HEK293 (cell line): ENCODE measurements at regions not wholly inside any gene's neighbourhood (a gene's known extent, or its start where the extent isn't known, plus 50 kb on each side); places are given as distances from the start of the nearest gene placed in this dataset.

Source experiments
- CTCF ChIA-PET: fragments of 350-600 bp; formaldehyde crosslinking; extraction: SDS; loops from one replicate; lab custom pipeline; 2021; ENCODE audit warnings: antibody characterized with exemption; lab: Yijun Ruan, JAX
- POLR2A ChIA-PET: fragments of 300-600 bp; formaldehyde crosslinking; extraction: SDS; loops from one replicate; lab custom pipeline; 2020; ENCODE audit warnings: antibody characterized with exemption, inconsistent platforms; lab: Yijun Ruan, JAX
- H3K27ac ChIP-seq: fragments of 200-500 bp; sonication (Bioruptor generic); 2 replicates; pipeline ENCODE4 v1.5.1; 2014; ENCODE audit warnings: low read depth, low read length, control low read depth, inconsistent platforms; ENCODE audit errors: extremely low read depth
- H3K36me3 ChIP-seq, 2 experiments: fragments of 200-500 bp in 1 of 2; sonication (Bioruptor generic) in 1 of 2; 1 replicate in 1 of 2; 2 replicates in 1 of 2; pipeline ENCODE4 v1.5.1; 2014 to 2017; ENCODE audit warnings: inconsistent platforms in 2 of 2, low read length in 2 of 2; ENCODE audit not compliant: control insufficient read depth in 2 of 2, insufficient read depth in 1 of 2
- H3K4me1 ChIP-seq: fragments of 200-500 bp; sonication (Bioruptor generic); 2 replicates; pipeline ENCODE4 v1.5.1; 2014; ENCODE audit warnings: mild to moderate bottlenecking, low read length, inconsistent platforms; ENCODE audit not compliant: control insufficient read depth, insufficient read depth
- H3K4me3 ChIP-seq: 2 replicates; pipeline ENCODE4 v1.5.1; 2011; ENCODE audit warnings: low read depth, mild to moderate bottlenecking, control low read depth, low read length, moderate library complexity
- H3K9me3 ChIP-seq: fragments of 200-500 bp; sonication (Bioruptor generic); 2 replicates; pipeline ENCODE4 v1.5.1; 2014; ENCODE audit warnings: low read depth, low read length, inconsistent platforms; ENCODE audit not compliant: control insufficient read depth, insufficient read depth
- GFI1B ChIP-seq: fragments of 450-650 bp; formaldehyde crosslinking; IDR thresholded peaks from 2 replicates; pipeline ENCODE4 v1.5.1; 2016; ENCODE audit warnings: missing biosample characterization, missing genetic modification characterization
- SALL2 ChIP-seq: fragments of 450-650 bp; formaldehyde crosslinking; IDR thresholded peaks from 2 replicates; pipeline ENCODE4 v1.5.0; 2017; ENCODE audit warnings: missing biosample characterization, mild to moderate bottlenecking, missing genetic modification characterization, borderline replicate concordance
- SP2 ChIP-seq: fragments of 450-650 bp; formaldehyde crosslinking; IDR thresholded peaks from 2 replicates; pipeline ENCODE4 v1.5.1; 2016; ENCODE audit warnings: missing biosample characterization, missing genetic modification characterization
- YY1 ChIP-seq: fragments of 450-650 bp; formaldehyde crosslinking; IDR thresholded peaks from 2 replicates; pipeline ENCODE4 v1.5.1; 2018; ENCODE audit warnings: missing biosample characterization, missing genetic modification characterization
- ZBTB1 ChIP-seq: fragments of 450-650 bp; formaldehyde crosslinking; IDR thresholded peaks from 2 replicates; pipeline ENCODE4 v1.5.1; 2016; ENCODE audit warnings: missing biosample characterization, missing genetic modification characterization
- ZBTB8A ChIP-seq: fragments of 450-650 bp; formaldehyde crosslinking; IDR thresholded peaks from 2 replicates; pipeline ENCODE4 v1.5.1; 2016; ENCODE audit warnings: missing biosample characterization, missing genetic modification characterization
- ZEB2 ChIP-seq: fragments of 450-650 bp; formaldehyde crosslinking; IDR thresholded peaks from 2 replicates; pipeline ENCODE4 v1.5.1; 2016; ENCODE audit warnings: missing biosample characterization, missing genetic modification characterization
- ZFP69B ChIP-seq: fragments of 450-650 bp; formaldehyde crosslinking; IDR thresholded peaks from 2 replicates; pipeline ENCODE4 v1.5.1; 2016; ENCODE audit warnings: missing biosample characterization, missing genetic modification characterization
- ZNF10 ChIP-seq: fragments of 450-650 bp; formaldehyde crosslinking; IDR thresholded peaks from 2 replicates; pipeline ENCODE4 v1.5.1; 2017; ENCODE audit warnings: missing biosample characterization, missing genetic modification characterization
- ZNF174 ChIP-seq: fragments of 450-650 bp; formaldehyde crosslinking; IDR thresholded peaks from 2 replicates; pipeline ENCODE4 v1.5.0; 2017; ENCODE audit warnings: missing biosample characterization, mild to moderate bottlenecking, missing genetic modification characterization
- ZNF184 ChIP-seq: fragments of 450-650 bp; IDR thresholded peaks from 2 replicates; pipeline ENCODE4 v1.5.1; 2018; ENCODE audit warnings: missing biosample characterization, mild to moderate bottlenecking, missing genetic modification characterization
- ZNF211 ChIP-seq: fragments of 450-650 bp; formaldehyde crosslinking; IDR thresholded peaks from 2 replicates; pipeline ENCODE4 v1.5.1; 2016; ENCODE audit warnings: low read depth, missing biosample characterization, missing genetic modification characterization
- ZNF223 ChIP-seq: fragments of 450-650 bp; formaldehyde crosslinking; IDR thresholded peaks from 2 replicates; pipeline ENCODE4 v1.5.1; 2016; ENCODE audit warnings: missing biosample characterization, missing genetic modification characterization
- ZNF266 ChIP-seq: fragments of 450-650 bp; formaldehyde crosslinking; IDR thresholded peaks from 2 replicates; pipeline ENCODE4 v1.5.1; 2016; ENCODE audit warnings: missing biosample characterization, missing genetic modification characterization, low read depth
- ZNF404 ChIP-seq: fragments of 450-650 bp; formaldehyde crosslinking; IDR thresholded peaks from 2 replicates; pipeline ENCODE4 v1.5.1; 2017; ENCODE audit warnings: missing biosample characterization, missing genetic modification characterization
- ZNF48 ChIP-seq: fragments of 450-650 bp; formaldehyde crosslinking; IDR thresholded peaks from 2 replicates; pipeline ENCODE4 v1.5.1; 2016; ENCODE audit warnings: missing biosample characterization, missing genetic modification characterization
- ZNF555 ChIP-seq: fragments of 450-650 bp; formaldehyde crosslinking; conservative IDR thresholded peaks from 2 replicates; pipeline ENCODE4 v1.5.1; 2017; ENCODE audit warnings: missing biosample characterization, mild to moderate bottlenecking, missing genetic modification characterization, inconsistent platforms
- ZNF596 ChIP-seq: fragments of 450-650 bp; IDR thresholded peaks from 2 replicates; pipeline ENCODE4 v1.5.0; 2018; ENCODE audit warnings: missing biosample characterization, mild to moderate bottlenecking, missing genetic modification characterization, moderate library complexity
- ZNF654 ChIP-seq: fragments of 450-650 bp; formaldehyde crosslinking; IDR thresholded peaks from 2 replicates; pipeline ENCODE4 v1.5.1; 2016; ENCODE audit warnings: low read depth, missing biosample characterization, missing genetic modification characterization
- ZNF777 ChIP-seq: fragments of 450-650 bp; formaldehyde crosslinking; IDR thresholded peaks from 2 replicates; pipeline ENCODE4 v1.5.1; 2017; ENCODE audit warnings: missing biosample characterization, missing genetic modification characterization, borderline replicate concordance
- TF ChIP-seq, protein P1 (sequence below): fragments of 450-650 bp; formaldehyde crosslinking; IDR thresholded peaks from 2 replicates; pipeline ENCODE4 v1.5.1; 2016; ENCODE audit warnings: missing biosample characterization, missing genetic modification characterization, borderline replicate concordance
- TF ChIP-seq, protein P2 (sequence below): fragments of 450-650 bp; formaldehyde crosslinking; conservative IDR thresholded peaks from 2 replicates; pipeline ENCODE4 v1.5.1; 2016; ENCODE audit warnings: low read depth, missing biosample characterization, missing genetic modification characterization

DNA sequence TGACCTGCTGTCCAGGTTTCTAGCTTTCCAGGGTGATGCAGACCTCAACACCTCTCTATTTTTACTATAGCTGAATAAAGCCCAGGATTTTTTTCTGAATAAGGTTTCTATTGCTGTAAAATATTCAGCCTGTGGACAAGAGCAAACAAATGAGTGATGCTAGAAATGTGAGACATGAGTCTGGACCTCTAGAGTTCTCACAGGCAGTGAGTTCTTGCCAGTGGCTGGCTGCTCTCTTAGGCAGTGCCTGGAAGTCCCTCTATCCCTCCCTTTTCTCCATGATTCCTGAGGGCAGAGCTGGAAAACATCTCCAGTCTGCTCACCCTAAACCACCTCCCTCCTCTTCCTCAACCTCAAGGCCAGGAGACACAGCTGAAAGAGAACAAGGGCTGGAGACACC lies 793.8 kb upstream of the IGFBP3 start:
- H3K4me3 ChIP-seq, result no peak overlapping the region
- TF ChIP-seq ZEB2 (no peak), ZFP69B (tag by site-specific recombination) (no peak)
- ChIA-PET CTCF (interaction anchor here (0.6 kb wide), 1 partner anchor 721 kb away, joined by 6 read pairs; no protein-coding TSS in a partner anchor), POLR2A (no interaction called here)
- H3K4me1 ChIP-seq, result no peaks in the 10 kb centered on the region
- no peak overlapping the region for H3K27ac ChIP-seq
- no peaks in the 10 kb centered on the region for H3K36me3 ChIP-seq
- no peaks in the 10 kb centered on the region for H3K9me3 ChIP-seq

DNA sequence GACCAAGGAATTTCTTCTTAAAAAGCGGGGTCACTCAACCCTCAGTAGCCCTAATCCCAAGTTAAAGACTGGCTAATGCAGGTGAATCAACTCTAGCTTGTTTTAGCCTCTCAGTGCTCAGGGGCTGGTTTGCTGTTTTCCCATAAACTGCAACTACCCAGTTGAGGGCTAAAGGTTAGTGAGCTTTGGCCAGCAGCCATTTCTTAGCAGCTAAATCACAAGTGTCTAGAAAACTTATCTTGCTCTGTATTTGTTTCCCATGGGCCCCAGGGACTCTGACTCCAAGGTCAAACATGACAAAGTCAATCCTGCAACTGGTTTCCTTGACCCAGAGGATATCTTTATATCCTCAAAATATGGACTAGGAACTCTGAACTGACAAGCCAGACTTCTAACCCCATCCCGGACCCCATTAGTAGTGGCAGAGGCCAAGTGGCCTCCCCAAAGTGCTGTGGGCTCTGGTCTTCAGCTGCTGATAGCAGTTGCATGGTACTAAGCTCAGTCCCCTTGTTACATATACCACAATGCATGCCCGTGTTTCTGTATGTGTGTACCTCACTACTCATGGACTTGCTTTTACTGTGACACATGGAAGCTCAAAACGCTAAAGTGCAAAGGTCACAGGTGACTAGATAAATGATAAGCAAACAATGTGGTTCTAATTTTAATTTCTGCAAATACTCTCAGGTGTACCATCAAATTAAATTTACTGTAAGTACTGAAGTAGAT lies 793.0 kb upstream of the IGFBP3 start:
- Histone ChIP-seq H3K4me1 (no peaks in the 10 kb centered on the region), H3K9me3 (no peaks in the 10 kb centered on the region), H3K36me3 (no peaks in the 10 kb centered on the region), H3K27ac (no peak overlapping the region), H3K4me3 (no peak overlapping the region)
- TF ChIP-seq ZNF48 (tag by site-specific recombination) (no peak), ZBTB1 (no peak), ZNF223 (no peak), SALL2 (tag by site-specific recombination) (no peak), ZBTB8A (tag by site-specific recombination) (no peak), ZNF555 (tag by site-specific recombination) (no peak), ZNF654 (no peak), YY1 (tag by site-specific recombination) (no peak), ZNF777 (tag by site-specific recombination) (no peak), ZNF404 (tag by site-specific recombination) (no peak), ZNF266 (tag by site-specific recombination) (no peak)
- TF ChIP-seq, protein P1, sequence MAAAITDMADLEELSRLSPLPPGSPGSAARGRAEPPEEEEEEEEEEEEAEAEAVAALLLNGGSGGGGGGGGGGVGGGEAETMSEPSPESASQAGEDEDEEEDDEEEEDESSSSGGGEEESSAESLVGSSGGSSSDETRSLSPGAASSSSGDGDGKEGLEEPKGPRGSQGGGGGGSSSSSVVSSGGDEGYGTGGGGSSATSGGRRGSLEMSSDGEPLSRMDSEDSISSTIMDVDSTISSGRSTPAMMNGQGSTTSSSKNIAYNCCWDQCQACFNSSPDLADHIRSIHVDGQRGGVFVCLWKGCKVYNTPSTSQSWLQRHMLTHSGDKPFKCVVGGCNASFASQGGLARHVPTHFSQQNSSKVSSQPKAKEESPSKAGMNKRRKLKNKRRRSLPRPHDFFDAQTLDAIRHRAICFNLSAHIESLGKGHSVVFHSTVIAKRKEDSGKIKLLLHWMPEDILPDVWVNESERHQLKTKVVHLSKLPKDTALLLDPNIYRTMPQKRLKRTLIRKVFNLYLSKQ (tag by site-specific recombination), result no peak
- ChIA-PET CTCF (no interaction called here), POLR2A (no interaction called here)

DNA sequence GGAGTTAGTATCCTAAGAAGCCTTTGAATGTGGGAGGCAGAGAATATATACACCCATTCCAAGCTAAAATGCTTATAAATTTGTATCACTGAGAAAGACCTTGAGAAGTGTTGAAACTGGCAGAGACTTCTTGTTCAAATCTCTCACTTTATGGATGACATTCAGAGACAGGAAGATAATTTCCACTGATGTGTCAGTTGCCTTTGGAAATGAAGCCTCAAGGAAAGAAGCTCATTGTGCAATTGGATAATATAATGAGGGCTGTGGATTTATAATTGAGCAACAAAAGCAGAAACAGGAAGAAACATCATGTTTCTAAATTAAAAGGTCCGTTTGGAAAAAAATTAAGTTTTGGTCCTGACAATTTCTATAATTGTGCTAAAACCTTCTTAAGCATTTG lies 789.9 kb upstream of the IGFBP3 start:
- H3K9me3 ChIP-seq, result no peaks in the 10 kb centered on the region
- CTCF ChIA-PET, result no interaction called here
- H3K27ac ChIP-seq, result no peak overlapping the region

More for the DNA sequence above, 789.9 kb upstream of the IGFBP3 start:
- Histone ChIP-seq H3K4me1 (no peaks in the 10 kb centered on the region), H3K36me3 (no peaks in the 10 kb centered on the region), H3K4me3 (no peak overlapping the region)
- POLR2A ChIA-PET, result no interaction called here
- TF ChIP-seq ZNF596 (tag by site-specific recombination) (no peak), ZNF174 (no peak), ZNF211 (tag by site-specific recombination) (no peak), ZNF184 (tag by site-specific recombination) (no peak), ZNF10 (tag by site-specific recombination) (no peak), GFI1B (tag by site-specific recombination) (no peak), SP2 (tag by site-specific recombination) (no peak)
- TF ChIP-seq, protein P2, sequence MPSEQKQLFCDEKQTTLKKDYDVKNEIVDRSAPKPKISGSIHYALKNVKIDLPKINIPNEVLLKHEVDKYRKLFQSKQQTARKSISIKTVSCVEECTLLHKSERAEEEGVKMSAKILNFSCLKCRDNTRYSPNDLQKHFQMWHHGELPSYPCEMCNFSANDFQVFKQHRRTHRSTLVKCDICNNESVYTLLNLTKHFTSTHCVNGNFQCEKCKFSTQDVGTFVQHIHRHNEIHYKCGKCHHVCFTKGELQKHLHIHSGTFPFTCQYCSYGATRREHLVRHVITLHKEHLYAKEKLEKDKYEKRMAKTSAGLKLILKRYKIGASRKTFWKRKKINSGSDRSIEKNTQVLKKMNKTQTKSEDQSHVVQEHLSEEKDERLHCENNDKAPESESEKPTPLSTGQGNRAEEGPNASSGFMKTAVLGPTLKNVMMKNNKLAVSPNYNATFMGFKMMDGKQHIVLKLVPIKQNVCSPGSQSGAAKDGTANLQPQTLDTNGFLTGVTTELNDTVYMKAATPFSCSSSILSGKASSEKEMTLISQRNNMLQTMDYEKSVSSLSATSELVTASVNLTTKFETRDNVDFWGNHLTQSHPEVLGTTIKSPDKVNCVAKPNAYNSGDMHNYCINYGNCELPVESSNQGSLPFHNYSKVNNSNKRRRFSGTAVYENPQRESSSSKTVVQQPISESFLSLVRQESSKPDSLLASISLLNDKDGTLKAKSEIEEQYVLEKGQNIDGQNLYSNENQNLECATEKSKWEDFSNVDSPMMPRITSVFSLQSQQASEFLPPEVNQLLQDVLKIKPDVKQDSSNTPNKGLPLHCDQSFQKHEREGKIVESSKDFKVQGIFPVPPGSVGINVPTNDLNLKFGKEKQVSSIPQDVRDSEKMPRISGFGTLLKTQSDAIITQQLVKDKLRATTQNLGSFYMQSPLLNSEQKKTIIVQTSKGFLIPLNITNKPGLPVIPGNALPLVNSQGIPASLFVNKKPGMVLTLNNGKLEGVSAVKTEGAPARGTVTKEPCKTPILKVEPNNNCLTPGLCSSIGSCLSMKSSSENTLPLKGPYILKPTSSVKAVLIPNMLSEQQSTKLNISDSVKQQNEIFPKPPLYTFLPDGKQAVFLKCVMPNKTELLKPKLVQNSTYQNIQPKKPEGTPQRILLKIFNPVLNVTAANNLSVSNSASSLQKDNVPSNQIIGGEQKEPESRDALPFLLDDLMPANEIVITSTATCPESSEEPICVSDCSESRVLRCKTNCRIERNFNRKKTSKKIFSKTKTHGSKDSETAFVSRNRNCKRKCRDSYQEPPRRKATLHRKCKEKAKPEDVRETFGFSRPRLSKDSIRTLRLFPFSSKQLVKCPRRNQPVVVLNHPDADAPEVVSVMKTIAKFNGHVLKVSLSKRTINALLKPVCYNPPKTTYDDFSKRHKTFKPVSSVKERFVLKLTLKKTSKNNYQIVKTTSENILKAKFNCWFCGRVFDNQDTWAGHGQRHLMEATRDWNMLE (tag by site-specific recombination), result no peak
